ENCODE measurements at regions not wholly inside any gene's neighbourhood (a gene's known extent, or its start where the extent isn't known, plus 50 kb on each side); places are given as distances from the start of the nearest gene placed in this dataset.

DNA sequence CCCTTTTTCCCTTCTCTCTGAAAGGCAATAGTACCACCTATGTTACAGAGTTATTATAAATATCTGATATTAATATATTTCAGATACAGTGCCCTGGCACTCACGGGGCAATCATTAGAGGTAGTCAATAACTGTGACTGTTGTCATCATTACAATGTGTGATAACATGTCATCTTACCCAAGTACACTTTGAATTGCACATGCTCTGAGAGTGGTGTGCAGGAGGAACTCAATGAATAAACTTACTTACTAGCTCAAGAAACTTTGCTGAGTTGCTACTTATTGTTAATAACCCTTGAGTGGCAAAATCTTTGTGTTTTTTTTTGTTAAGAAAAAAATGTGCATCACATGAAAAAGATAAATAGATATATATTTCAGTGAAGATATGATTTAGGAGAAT is 275.1 kb upstream of the RASGEF1B start:
- no peak overlapping the region for H3K4me3 Mint-ChIP-seq (ENCODE audit: low read depth)
- DNase-seq (ENCODE audit: low spot score, unreplicated experiment) = no peak
- peaks cover 8% of the 10 kb centered on the region for H3K4me1 Mint-ChIP-seq (ENCODE audit: low read depth)
- no peaks in the 10 kb centered on the region for H3K36me3 Mint-ChIP-seq (ENCODE audit: insufficient read depth)
- no peaks in the 10 kb centered on the region for H3K9me3 Mint-ChIP-seq (ENCODE audit: low read depth)
- TF ChIP-seq, protein P1, sequence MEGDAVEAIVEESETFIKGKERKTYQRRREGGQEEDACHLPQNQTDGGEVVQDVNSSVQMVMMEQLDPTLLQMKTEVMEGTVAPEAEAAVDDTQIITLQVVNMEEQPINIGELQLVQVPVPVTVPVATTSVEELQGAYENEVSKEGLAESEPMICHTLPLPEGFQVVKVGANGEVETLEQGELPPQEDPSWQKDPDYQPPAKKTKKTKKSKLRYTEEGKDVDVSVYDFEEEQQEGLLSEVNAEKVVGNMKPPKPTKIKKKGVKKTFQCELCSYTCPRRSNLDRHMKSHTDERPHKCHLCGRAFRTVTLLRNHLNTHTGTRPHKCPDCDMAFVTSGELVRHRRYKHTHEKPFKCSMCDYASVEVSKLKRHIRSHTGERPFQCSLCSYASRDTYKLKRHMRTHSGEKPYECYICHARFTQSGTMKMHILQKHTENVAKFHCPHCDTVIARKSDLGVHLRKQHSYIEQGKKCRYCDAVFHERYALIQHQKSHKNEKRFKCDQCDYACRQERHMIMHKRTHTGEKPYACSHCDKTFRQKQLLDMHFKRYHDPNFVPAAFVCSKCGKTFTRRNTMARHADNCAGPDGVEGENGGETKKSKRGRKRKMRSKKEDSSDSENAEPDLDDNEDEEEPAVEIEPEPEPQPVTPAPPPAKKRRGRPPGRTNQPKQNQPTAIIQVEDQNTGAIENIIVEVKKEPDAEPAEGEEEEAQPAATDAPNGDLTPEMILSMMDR (IDR thresholded peaks at IDR 0.05; ENCODE audit: unreplicated experiment) = no peak
- H3K27me3 Mint-ChIP-seq = no peaks in the 10 kb centered on the region
- H3K27ac Mint-ChIP-seq = no peak overlapping the region

DNA sequence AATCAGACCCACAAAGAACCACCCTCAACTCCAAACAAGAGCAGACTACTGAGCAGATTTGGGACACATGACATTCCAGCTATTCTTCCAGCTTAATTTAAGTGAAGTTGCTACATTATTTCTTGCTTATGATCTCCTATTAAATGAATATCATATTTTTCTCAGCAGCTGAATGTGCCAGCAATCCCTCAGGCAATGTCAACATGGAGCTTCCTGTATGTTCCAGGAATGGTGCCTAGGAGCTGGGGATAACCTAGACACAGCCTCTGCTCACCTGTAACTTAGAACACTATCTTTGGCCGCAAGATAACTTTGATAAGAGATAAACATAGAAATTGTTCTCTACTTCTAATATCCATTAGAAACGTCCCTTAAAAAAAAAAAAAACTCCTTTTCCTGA is 274.4 kb upstream of the RASGEF1B start:
- DNase-seq (ENCODE audit: low spot score, unreplicated experiment) = no peak
- Mint-ChIP-seq H3K27me3 (no peaks in the 10 kb centered on the region), H3K4me3 (ENCODE audit: low read depth) (no peak overlapping the region), H3K36me3 (ENCODE audit: insufficient read depth) (no peaks in the 10 kb centered on the region), H3K4me1 (ENCODE audit: low read depth) (peaks cover 8% of the 10 kb centered on the region), H3K9me3 (ENCODE audit: low read depth) (no peaks in the 10 kb centered on the region), H3K27ac (no peak overlapping the region)
- TF ChIP-seq, protein P1 (IDR thresholded peaks at IDR 0.05; ENCODE audit: unreplicated experiment) = no peak

DNA sequence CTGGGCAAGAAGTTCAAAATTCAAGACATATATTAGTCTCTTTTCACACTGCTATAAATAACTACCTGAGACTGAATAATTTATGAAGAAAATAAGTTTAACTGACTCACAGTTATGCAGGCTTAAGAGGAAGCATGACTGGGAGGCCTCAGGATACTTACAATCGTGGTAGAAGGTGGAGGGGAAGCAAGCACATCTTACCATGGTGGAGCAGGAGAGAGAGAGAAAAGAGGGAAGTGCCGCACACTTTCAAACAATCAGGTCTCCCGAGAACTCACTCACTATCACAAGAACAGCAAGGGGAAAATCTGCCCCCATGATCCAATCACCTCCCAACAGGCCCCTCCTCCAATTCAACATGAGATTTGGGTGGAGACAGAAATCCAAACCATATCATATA is 273.3 kb upstream of the RASGEF1B start:
- H3K27me3 Mint-ChIP-seq = no peaks in the 10 kb centered on the region
- no peaks in the 10 kb centered on the region for H3K36me3 Mint-ChIP-seq (ENCODE audit: insufficient read depth)
- no peak overlapping the region for H3K4me3 Mint-ChIP-seq (ENCODE audit: low read depth)
- peaks cover 8% of the 10 kb centered on the region for H3K4me1 Mint-ChIP-seq (ENCODE audit: low read depth)
- DNase-seq (ENCODE audit: low spot score, unreplicated experiment) = no peak
- no peak overlapping the region for H3K27ac Mint-ChIP-seq
- H3K9me3 Mint-ChIP-seq (ENCODE audit: low read depth) = no peaks in the 10 kb centered on the region
- TF ChIP-seq, protein P1 (IDR thresholded peaks at IDR 0.05; ENCODE audit: unreplicated experiment) = no peak

DNA sequence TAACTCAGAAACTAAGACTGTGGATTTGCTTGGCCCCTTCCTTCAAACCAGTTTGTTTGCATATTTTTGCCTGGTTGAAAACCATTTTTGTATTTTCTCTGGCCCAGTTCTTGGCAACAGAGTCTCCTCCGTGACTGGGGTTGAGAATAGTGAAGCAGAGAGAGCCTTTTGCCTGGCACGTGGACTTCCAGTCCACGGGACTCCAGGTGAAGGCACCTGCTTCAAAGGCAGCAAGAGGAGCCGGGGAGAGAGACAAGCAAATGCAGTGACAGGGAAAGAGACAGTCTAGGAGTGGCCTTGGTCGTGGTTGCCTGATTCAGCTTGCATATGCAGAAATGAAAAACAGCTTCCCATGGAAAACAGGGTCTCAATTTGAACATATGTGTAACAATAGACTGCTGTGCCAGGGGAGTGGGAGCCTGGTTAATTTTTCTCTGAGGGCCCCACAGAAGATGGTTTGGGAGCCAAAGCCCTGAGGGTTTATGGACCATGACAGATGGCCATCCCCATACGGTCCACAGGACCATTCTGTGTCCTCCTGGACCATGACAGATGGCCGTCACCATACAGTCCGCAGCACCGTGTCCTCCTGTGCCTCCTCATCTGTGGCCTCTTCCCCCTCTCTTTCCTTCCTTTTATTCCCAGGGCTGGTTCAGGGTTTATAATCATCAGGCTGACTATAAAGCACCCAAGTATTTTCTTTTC is 272.2 kb upstream of the RASGEF1B start:
- Mint-ChIP-seq H3K9me3 (ENCODE audit: low read depth) (no peaks in the 10 kb centered on the region), H3K4me1 (ENCODE audit: low read depth) (peaks cover 12% of the 10 kb centered on the region), H3K4me3 (ENCODE audit: low read depth) (no peak overlapping the region), H3K36me3 (ENCODE audit: insufficient read depth) (no peaks in the 10 kb centered on the region), H3K27me3 (no peaks in the 10 kb centered on the region), H3K27ac (peak overlapping the region; percentile 8)
- no peak for DNase-seq (ENCODE audit: low spot score, unreplicated experiment)
- TF ChIP-seq, protein P1 (IDR thresholded peaks at IDR 0.05; ENCODE audit: unreplicated experiment) = no peak

DNA sequence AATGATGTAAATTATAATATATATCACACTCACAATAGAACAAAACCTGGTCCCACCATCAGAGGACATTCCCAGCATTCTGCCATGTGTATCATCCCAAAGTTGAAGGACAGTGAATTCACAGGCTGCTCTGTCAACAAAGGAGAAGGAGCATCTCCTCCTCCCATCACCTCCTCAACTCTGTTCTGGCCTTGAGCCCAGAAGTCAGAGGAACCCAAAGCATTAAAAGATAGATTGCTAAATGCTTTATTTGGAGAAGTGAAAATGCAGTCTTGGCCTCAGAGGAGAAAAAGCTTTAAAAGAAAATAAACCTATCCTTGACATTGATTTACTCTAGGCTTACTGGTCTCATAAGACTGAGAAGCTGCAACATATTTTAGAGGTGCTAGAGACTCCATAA is 268.8 kb upstream of the RASGEF1B start:
- no peak overlapping the region for H3K4me3 Mint-ChIP-seq (ENCODE audit: low read depth)
- H3K9me3 Mint-ChIP-seq (ENCODE audit: low read depth) = peaks cover 4% of the 10 kb centered on the region

More for the DNA sequence above, 268.8 kb upstream of the RASGEF1B start:
- TF ChIP-seq, protein P1 (IDR thresholded peaks at IDR 0.05; ENCODE audit: unreplicated experiment) = no peak
- Mint-ChIP-seq H3K36me3 (ENCODE audit: insufficient read depth) (no peaks in the 10 kb centered on the region), H3K4me1 (ENCODE audit: low read depth) (peaks cover 21% of the 10 kb centered on the region), H3K27ac (no peak overlapping the region), H3K27me3 (no peaks in the 10 kb centered on the region)
- no peak for DNase-seq (ENCODE audit: low spot score, unreplicated experiment)
